ENCODE measurements at regions not wholly inside any gene's neighbourhood (a gene's known extent, or its start where the extent isn't known, plus 50 kb on each side); places are given as distances from the start of the nearest gene placed in this dataset.

DNA sequence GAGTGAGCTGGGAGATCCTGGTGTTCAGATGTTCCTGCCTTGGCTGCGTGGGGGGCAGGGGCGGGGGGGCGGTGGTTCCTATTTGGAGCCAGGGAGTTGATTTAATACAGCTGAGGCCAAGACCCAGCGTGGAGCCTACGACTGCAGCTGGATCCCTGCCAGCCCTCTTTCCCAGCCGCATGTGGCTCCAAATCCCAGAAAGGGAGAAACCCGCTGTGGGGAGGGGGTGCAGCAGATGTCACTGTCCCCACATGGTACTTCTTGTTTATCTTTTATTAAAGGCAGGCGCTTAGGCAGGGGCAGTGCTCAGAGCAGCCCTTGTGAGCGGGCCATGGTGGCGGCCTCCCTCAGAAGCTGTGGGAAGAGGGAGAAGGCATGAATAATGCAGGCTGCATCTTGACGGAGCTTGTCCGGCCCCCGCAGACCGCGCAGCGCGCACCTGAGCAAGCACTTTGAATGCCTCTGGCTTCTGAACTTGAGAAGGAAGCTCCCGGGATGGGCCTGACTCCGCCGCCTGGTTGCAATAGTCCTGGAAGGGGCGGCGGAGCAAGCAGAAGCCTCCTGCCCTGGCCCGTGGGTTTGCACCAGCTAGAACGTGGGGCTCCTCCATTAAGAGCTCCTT, 112.1 kb downstream of the GLI2 start:
- Histone ChIP-seq H3K36me3 (ENCODE audit: control insufficient read depth, insufficient read depth, low read length) (no peaks in the 10 kb centered on the region), H3K27me3 (ENCODE audit: control insufficient read depth, insufficient read depth, low read length) (no peaks in the 10 kb centered on the region), H3K4me3 (ENCODE audit: low read depth, low read length) (no peak overlapping the region)
- TF ChIP-seq, protein P1, sequence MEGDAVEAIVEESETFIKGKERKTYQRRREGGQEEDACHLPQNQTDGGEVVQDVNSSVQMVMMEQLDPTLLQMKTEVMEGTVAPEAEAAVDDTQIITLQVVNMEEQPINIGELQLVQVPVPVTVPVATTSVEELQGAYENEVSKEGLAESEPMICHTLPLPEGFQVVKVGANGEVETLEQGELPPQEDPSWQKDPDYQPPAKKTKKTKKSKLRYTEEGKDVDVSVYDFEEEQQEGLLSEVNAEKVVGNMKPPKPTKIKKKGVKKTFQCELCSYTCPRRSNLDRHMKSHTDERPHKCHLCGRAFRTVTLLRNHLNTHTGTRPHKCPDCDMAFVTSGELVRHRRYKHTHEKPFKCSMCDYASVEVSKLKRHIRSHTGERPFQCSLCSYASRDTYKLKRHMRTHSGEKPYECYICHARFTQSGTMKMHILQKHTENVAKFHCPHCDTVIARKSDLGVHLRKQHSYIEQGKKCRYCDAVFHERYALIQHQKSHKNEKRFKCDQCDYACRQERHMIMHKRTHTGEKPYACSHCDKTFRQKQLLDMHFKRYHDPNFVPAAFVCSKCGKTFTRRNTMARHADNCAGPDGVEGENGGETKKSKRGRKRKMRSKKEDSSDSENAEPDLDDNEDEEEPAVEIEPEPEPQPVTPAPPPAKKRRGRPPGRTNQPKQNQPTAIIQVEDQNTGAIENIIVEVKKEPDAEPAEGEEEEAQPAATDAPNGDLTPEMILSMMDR (IDR thresholded peaks at IDR 0.05; ENCODE audit: insufficient read depth, low read length, poor library complexity, severe bottlenecking) = no peak
- no peak for DNase-seq (ENCODE audit: low read depth)

DNA sequence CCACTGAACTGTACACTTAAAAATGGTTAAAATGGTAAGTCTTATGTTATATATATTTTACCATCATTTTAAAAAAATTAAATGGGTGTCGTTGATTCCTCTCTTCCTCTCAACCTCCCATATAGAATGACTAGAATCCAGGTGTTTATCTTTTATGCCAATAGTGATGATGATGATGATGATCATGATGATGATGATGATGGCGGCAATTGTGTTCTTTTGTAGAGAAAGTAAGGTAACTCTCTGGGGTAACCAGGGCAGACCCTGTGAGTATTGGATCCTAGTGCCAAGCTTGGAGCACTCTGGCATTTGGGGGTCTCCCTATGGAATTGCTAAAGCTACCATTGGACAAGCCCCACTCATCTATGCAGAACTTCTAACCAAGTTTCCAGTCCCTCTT, 113.6 kb downstream of the GLI2 start:
- DNase-seq (ENCODE audit: low read depth) = no peak
- TF ChIP-seq, protein P1 (IDR thresholded peaks at IDR 0.05; ENCODE audit: insufficient read depth, low read length, poor library complexity, severe bottlenecking) = no peak
- Histone ChIP-seq H3K27me3 (ENCODE audit: control insufficient read depth, insufficient read depth, low read length) (no peaks in the 10 kb centered on the region), H3K36me3 (ENCODE audit: control insufficient read depth, insufficient read depth, low read length) (no peaks in the 10 kb centered on the region), H3K4me3 (ENCODE audit: low read depth, low read length) (no peak overlapping the region)

DNA sequence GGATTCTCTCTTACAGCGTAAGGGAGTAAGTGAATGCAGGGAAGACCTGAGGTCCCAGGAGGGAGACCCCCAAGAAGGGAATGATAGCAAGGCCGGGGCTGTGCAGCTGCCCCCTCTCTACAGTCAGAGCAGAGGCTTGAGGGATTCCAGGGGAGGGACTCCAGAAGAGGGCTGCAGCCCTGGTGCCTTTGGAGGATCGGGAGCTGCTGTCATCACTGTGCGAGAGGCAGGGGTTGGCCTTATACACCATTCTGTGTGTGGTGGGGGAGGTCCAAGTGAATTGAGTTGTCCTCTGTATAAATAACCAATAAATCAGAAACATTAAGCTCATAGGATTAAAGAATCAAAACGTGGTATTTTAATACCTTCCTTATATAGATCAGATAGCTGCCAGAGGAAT, 114.9 kb downstream of the GLI2 start:
- Histone ChIP-seq H3K27me3 (ENCODE audit: control insufficient read depth, insufficient read depth, low read length) (no peaks in the 10 kb centered on the region), H3K36me3 (ENCODE audit: control insufficient read depth, insufficient read depth, low read length) (no peaks in the 10 kb centered on the region), H3K4me3 (ENCODE audit: low read depth, low read length) (no peak overlapping the region)
- DNase-seq (ENCODE audit: low read depth) = no peak
- TF ChIP-seq, protein P1 (IDR thresholded peaks at IDR 0.05; ENCODE audit: insufficient read depth, low read length, poor library complexity, severe bottlenecking) = no peak

DNA sequence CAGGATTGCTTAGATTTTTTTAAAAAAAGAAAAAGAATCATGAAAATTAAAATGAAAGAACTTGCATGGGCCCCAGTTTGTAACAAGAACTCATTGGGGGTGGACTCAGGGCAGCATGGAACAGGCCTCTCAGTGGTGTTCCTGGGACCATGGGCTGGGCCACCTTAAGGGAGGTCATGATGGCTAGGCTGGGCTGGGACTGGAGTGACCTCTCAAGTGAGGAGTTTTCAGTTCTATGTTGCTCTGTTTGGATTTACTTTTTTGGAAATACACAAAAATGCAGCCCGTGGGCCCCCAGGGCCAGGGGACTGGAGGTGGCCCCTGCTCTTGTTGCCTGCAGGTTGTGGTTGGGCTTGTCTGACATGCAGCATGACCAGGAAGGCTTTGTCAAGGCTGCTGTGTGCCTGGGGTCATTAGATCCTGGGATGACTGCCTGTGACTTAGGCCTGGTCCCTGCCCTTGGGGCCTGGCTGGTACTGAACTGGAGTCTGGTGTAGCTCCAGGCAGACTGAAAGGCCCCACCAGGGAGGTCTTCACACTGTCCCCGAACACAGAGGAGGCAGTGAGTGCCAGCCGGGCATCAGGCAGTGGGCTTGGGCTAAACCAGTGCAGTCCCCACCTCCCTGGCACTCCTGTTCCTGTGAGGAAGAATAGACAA, 115.6 kb downstream of the GLI2 start:
- no peak for DNase-seq (ENCODE audit: low read depth)
- H3K36me3 ChIP-seq (ENCODE audit: control insufficient read depth, insufficient read depth, low read length) = no peaks in the 10 kb centered on the region
- no peaks in the 10 kb centered on the region for H3K27me3 ChIP-seq (ENCODE audit: control insufficient read depth, insufficient read depth, low read length)
- H3K4me3 ChIP-seq (ENCODE audit: low read depth, low read length) = no peak overlapping the region
- TF ChIP-seq, protein P1 (IDR thresholded peaks at IDR 0.05; ENCODE audit: insufficient read depth, low read length, poor library complexity, severe bottlenecking) = no peak

DNA sequence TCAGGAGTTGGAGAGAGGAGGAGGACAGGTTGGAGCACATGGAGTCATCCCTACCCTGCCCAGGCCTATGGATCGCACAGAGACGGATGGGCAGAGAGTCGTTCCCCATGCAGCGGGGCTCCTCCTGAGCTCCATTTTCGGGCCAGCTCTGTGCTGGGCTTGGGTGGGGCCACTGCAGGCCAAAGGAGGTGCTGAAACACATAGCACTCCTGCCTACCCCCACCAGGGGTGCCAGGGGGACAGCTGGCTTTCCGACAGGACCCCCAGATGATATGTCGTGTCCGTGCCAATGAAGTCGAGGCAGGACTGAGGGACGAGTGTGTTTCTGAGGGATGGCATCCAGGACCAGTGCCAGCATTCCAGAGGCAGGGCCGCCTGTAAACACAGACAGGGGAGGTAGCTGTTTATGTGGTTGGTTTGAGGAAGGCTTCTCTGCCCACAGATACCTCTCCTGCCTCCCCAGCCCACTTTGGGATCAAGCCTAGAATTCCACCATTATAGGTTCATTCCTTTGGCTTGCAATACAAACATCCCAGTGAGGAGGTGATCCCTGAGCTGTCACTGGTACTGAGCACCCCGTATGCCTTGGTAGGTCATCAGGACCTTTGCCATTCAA, 116.6 kb downstream of the GLI2 start:
- no peak for DNase-seq (ENCODE audit: low read depth)
- TF ChIP-seq, protein P1 (IDR thresholded peaks at IDR 0.05; ENCODE audit: insufficient read depth, low read length, poor library complexity, severe bottlenecking) = no peak
- no peak overlapping the region for H3K4me3 ChIP-seq (ENCODE audit: low read depth, low read length)
- no peaks in the 10 kb centered on the region for H3K36me3 ChIP-seq (ENCODE audit: control insufficient read depth, insufficient read depth, low read length)
- H3K27me3 ChIP-seq (ENCODE audit: control insufficient read depth, insufficient read depth, low read length) = no peaks in the 10 kb centered on the region

Data from kidney epithelial cell (primary cell).